Trophoblast cell (in vitro differentiated cells and primary cell): ENCODE measurements at regions not wholly inside any gene's neighbourhood (a gene's known extent, or its start where the extent isn't known, plus 50 kb on each side); places are given as distances from the start of the nearest gene placed in this dataset.

Experiments
- DNase-seq, 2 donors: peaks; one replicate each; pipeline ENCODE4 v3.0.0-alpha.2; 2016
- H2AFZ ChIP-seq: 2 replicates; pipeline ENCODE4 v1.6.1; 2013; ENCODE audit warnings: low read length, moderate library complexity, mild to moderate bottlenecking; ENCODE audit not compliant: insufficient read depth, poor library complexity
- H2AK5ac ChIP-seq: 2 replicates; pipeline ENCODE4 v1.6.1; 2013; ENCODE audit warnings: mild to moderate bottlenecking, low read length
- H2BK120ac ChIP-seq: 2 replicates; pipeline ENCODE4 v1.6.1; 2013; ENCODE audit warnings: low read length, mild to moderate bottlenecking, moderate library complexity; ENCODE audit not compliant: insufficient read depth, poor library complexity
- H2BK12ac ChIP-seq: 2 replicates; pipeline ENCODE4 v1.6.1; 2013; ENCODE audit warnings: mild to moderate bottlenecking, low read length, moderate library complexity
- H2BK5ac ChIP-seq: 2 replicates; pipeline ENCODE4 v1.6.1; 2013; ENCODE audit warnings: low read length, low read depth, moderate library complexity, mild to moderate bottlenecking; ENCODE audit not compliant: poor library complexity
- H3K14ac ChIP-seq: 2 replicates; pipeline ENCODE4 v1.6.1; 2013; ENCODE audit warnings: mild to moderate bottlenecking, low read length
- H3K18ac ChIP-seq: 2 replicates; pipeline ENCODE4 v1.6.1; 2013; ENCODE audit warnings: mild to moderate bottlenecking, low read length
- H3K23ac ChIP-seq: 2 replicates; pipeline ENCODE4 v1.6.1; 2013; ENCODE audit warnings: low read length
- H3K27ac ChIP-seq: 2 replicates; pipeline ENCODE4 v1.5.1; 2013; ENCODE audit warnings: low read depth, mild to moderate bottlenecking, inconsistent platforms, low read length, moderate library complexity
- H3K27me3 ChIP-seq: 2 replicates; pipeline ENCODE4 v1.6.1; 2013; ENCODE audit warnings: inconsistent platforms, mild to moderate bottlenecking, low read length, moderate library complexity; ENCODE audit not compliant: insufficient read depth
- H3K36me3 ChIP-seq, 2 experiments: 1 replicate in 1 of 2; 2 replicates in 1 of 2; pipeline ENCODE4 v1.6.1; 2013; ENCODE audit warnings: low read length in 2 of 2, mild to moderate bottlenecking in 2 of 2, moderate library complexity in 1 of 2; ENCODE audit not compliant: insufficient read depth in 2 of 2, control insufficient read depth in 1 of 2
- H3K4ac ChIP-seq: 2 replicates; pipeline ENCODE4 v1.6.1; 2013; ENCODE audit warnings: low read depth, mild to moderate bottlenecking, low read length, moderate library complexity
- H3K4me1 ChIP-seq, 2 experiments: 1 replicate in 1 of 2; 2 replicates in 1 of 2; pipeline ENCODE4 v1.6.1; 2013; ENCODE audit warnings: low read length in 2 of 2, mild to moderate bottlenecking in 2 of 2, moderate library complexity in 1 of 2; ENCODE audit not compliant: insufficient read depth in 2 of 2, control insufficient read depth in 1 of 2
- H3K4me2 ChIP-seq: 2 replicates; pipeline ENCODE4 v1.6.1; 2013; ENCODE audit warnings: inconsistent platforms, mild to moderate bottlenecking, low read length, moderate library complexity
- H3K4me3 ChIP-seq: 2 replicates; pipeline ENCODE4 v1.5.1; 2013; ENCODE audit warnings: mild to moderate bottlenecking, low read depth, low read length, inconsistent platforms
- H3K79me1 ChIP-seq: one replicate; pipeline ENCODE4 v1.6.1; 2013; ENCODE audit warnings: low read length
- H3K79me2 ChIP-seq: 2 replicates; pipeline ENCODE4 v1.6.1; 2013; ENCODE audit warnings: low read length, mild to moderate bottlenecking; ENCODE audit not compliant: control insufficient read depth, insufficient read depth, poor library complexity
- H3K9ac ChIP-seq: 2 replicates; pipeline ENCODE4 v1.6.1; 2013; ENCODE audit warnings: mild to moderate bottlenecking, low read length
- H3K9me3 ChIP-seq: 2 replicates; pipeline ENCODE4 v1.6.1; 2013; ENCODE audit warnings: low read depth, mild to moderate bottlenecking, control low read depth, inconsistent platforms, low read length; ENCODE audit not compliant: insufficient read depth
- H4K12ac ChIP-seq: 2 replicates; pipeline ENCODE4 v1.6.1; 2013; ENCODE audit warnings: low read depth, mild to moderate bottlenecking, low read length, moderate library complexity
- H4K8ac ChIP-seq: 2 replicates; pipeline ENCODE4 v1.6.1; 2013; ENCODE audit warnings: low read depth, mild to moderate bottlenecking, low read length, moderate library complexity
- H4K91ac ChIP-seq: one replicate; pipeline ENCODE4 v1.6.1; 2013; ENCODE audit warnings: low read depth, mild to moderate bottlenecking, low read length, moderate library complexity
- WGBS: extraction: QIAGEN DNeasy Blood & Tissue Kit; methylation state at CpG from one replicate; pipeline ENCODE4 v1.1.7; 2013; ENCODE audit warnings: missing lambda C conversion rate; ENCODE audit not compliant: insufficient read length, insufficient coverage; ENCODE audit errors: extremely low coverage; 5-methylcytosine and 5-hydroxymethylcytosine counted together

DNA sequence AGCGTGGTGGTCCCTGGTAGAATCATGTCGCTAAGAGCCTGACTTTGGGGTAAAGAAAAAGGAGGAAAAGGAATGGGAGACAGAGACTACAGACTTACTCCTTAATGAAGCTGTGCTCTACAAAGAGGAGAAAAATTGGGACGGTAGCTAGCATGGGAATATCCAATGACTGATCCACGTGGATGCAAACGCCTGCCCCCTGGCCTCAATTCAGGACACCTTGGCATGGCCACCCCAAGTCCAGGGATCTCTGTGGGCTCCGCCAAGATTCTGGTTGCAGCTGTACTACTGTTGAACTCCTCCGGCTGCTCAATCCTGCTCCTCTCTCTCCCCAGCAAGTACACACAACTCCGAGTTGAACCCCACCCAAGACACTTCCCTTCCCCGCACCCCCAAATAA, 70.5 kb upstream of the DIO3 start:
- DNase-seq: no peak
- Histone ChIP-seq H3K27ac (no peak overlapping the region), H3K23ac (no peak overlapping the region), H3K4me3 (no peak overlapping the region), H3K79me2 (no peaks in the 10 kb centered on the region), H2BK5ac (no peak overlapping the region), H2BK120ac (peak overlapping the region; percentile 41), H3K4me1 (peaks cover 0 to 5% of the 10 kb centered on the region in 2 experiments), H3K27me3 (no peaks in the 10 kb centered on the region), H2AFZ (no peak overlapping the region), H3K4me2 (no peak overlapping the region), H3K18ac (no peak overlapping the region), H3K36me3 (no peaks in the 10 kb centered on the region), H3K79me1 (no peaks in the 10 kb centered on the region), H4K12ac (no peak overlapping the region), H3K9ac (peak overlapping the region; percentile 56), H4K8ac (no peak overlapping the region), H3K14ac (no peak overlapping the region), H2AK5ac (no peak overlapping the region), H3K9me3 (peaks cover 4% of the 10 kb centered on the region), H4K91ac (no peak overlapping the region), H3K4ac (no peak overlapping the region), H2BK12ac (no peak overlapping the region)
- WGBS: no CpG with 5 or more reads among the region's 9 CpGs

- no peak overlapping the region for H3K27ac ChIP-seq
- peaks cover 0 to 7% of the 10 kb centered on the region in 2 experiments for H3K4me1 ChIP-seq
- DNase-seq: no peak
- H4K12ac ChIP-seq: no peak overlapping the region
- H2AFZ ChIP-seq: no peak overlapping the region
- no peak overlapping the region for H4K91ac ChIP-seq
- H3K79me2 ChIP-seq: no peaks in the 10 kb centered on the region
- no peak overlapping the region for H3K14ac ChIP-seq
- H3K27me3 ChIP-seq: no peaks in the 10 kb centered on the region
- H3K9me3 ChIP-seq: peaks cover 4% of the 10 kb centered on the region
- no peak overlapping the region for H2BK5ac ChIP-seq
- H3K9ac ChIP-seq: peak overlapping the region; percentile 1
- H4K8ac ChIP-seq: no peak overlapping the region
- no CpG with 5 or more reads among the region's 12 CpGs for WGBS
- no peak overlapping the region for H2BK120ac ChIP-seq
- H3K18ac ChIP-seq: no peak overlapping the region
- H3K4me3 ChIP-seq: no peak overlapping the region
- no peaks in the 10 kb centered on the region for H3K36me3 ChIP-seq
- no peaks in the 10 kb centered on the region for H3K79me1 ChIP-seq
- no peak overlapping the region for H2AK5ac ChIP-seq
- H3K4me2 ChIP-seq: no peak overlapping the region
- no peak overlapping the region for H3K23ac ChIP-seq
- H3K4ac ChIP-seq: no peak overlapping the region
- H2BK12ac ChIP-seq: no peak overlapping the region
Measured at GRCh38 chr14:101491841-101492240, 69.5 kb upstream of the DIO3 start.

GRCh38 chr14:101492716-101493115, 68.6 kb upstream of the DIO3 start:
- H2AFZ ChIP-seq: no peak overlapping the region
- H3K36me3 ChIP-seq: no peaks in the 10 kb centered on the region
- no peak overlapping the region for H2BK12ac ChIP-seq
- no peak overlapping the region for H2BK120ac ChIP-seq
- H4K8ac ChIP-seq: no peak overlapping the region
- H3K79me2 ChIP-seq: no peaks in the 10 kb centered on the region
- no peak for DNase-seq
- H3K23ac ChIP-seq: no peak overlapping the region
- no peak overlapping the region for H3K4me2 ChIP-seq
- no peak overlapping the region for H3K9ac ChIP-seq
- H3K18ac ChIP-seq: no peak overlapping the region
- peaks cover 4% of the 10 kb centered on the region for H3K9me3 ChIP-seq
- H3K4me1 ChIP-seq: peaks cover 0 to 7% of the 10 kb centered on the region in 2 experiments
- H3K79me1 ChIP-seq: no peaks in the 10 kb centered on the region
- no peak overlapping the region for H3K4ac ChIP-seq
- H3K27ac ChIP-seq: no peak overlapping the region
- no peak overlapping the region for H4K91ac ChIP-seq
- peak overlapping the region; percentile 40 for H2AK5ac ChIP-seq
- no peak overlapping the region for H4K12ac ChIP-seq
- no peak overlapping the region for H2BK5ac ChIP-seq
- no peaks in the 10 kb centered on the region for H3K27me3 ChIP-seq
- H3K4me3 ChIP-seq: no peak overlapping the region
- WGBS: no CpG with 5 or more reads among the region's 15 CpGs
- no peak overlapping the region for H3K14ac ChIP-seq

- no peak overlapping the region for H3K4me2 ChIP-seq
- H3K36me3 ChIP-seq: no peaks in the 10 kb centered on the region
- no peaks in the 10 kb centered on the region for H3K79me1 ChIP-seq
- H4K8ac ChIP-seq: no peak overlapping the region
- DNase-seq: no peak
- no peak overlapping the region for H3K9ac ChIP-seq
- no peak overlapping the region for H3K23ac ChIP-seq
- peaks cover 0 to 10% of the 10 kb centered on the region in 2 experiments for H3K4me1 ChIP-seq
- H3K18ac ChIP-seq: no peak overlapping the region
- no peak overlapping the region for H4K91ac ChIP-seq
- H4K12ac ChIP-seq: no peak overlapping the region
- H3K14ac ChIP-seq: no peak overlapping the region
- H2AFZ ChIP-seq: no peak overlapping the region
- no peak overlapping the region for H3K4me3 ChIP-seq
- no peaks in the 10 kb centered on the region for H3K79me2 ChIP-seq
- H2BK120ac ChIP-seq: no peak overlapping the region
- no peak overlapping the region for H3K4ac ChIP-seq
- H3K27me3 ChIP-seq: no peaks in the 10 kb centered on the region
- no peak overlapping the region for H2AK5ac ChIP-seq
- WGBS: no CpG with 5 or more reads among the region's 7 CpGs
- no peak overlapping the region for H2BK5ac ChIP-seq
- H3K9me3 ChIP-seq: peaks cover 11% of the 10 kb centered on the region
- H2BK12ac ChIP-seq: no peak overlapping the region
- no peak overlapping the region for H3K27ac ChIP-seq
Measured at GRCh38 chr14:101494826-101495225, 66.5 kb upstream of the DIO3 start.
